GM19328 (cell line): ENCODE measurements at regions not wholly inside any gene's neighbourhood (a gene's known extent, or its start where the extent isn't known, plus 50 kb on each side); places are given as distances from the start of the nearest gene placed in this dataset.
"Not testable (repeated sequence)": the region's sequence is repeated elsewhere in the genome, so short reads cannot be mapped to it uniquely, and the experiment has no call there.

Experiments used
- ATAC-seq: cut with Tn5 transposase; IDR thresholded peaks from one replicate; pipeline ENCODE4 v1.9.1; 2021; ENCODE audit warnings: mild to moderate bottlenecking, moderate library complexity; ENCODE audit not compliant: unreplicated experiment

GRCh38 chr3:105103139-105103538 is 263.6 kb upstream of the ALCAM start:
- no peak for ATAC-seq

GRCh38 chr3:105108823-105109222 is 257.9 kb upstream of the ALCAM start:
- ATAC-seq = no peak

- ATAC-seq = no peak
These were observed 247.8 kb upstream of the ALCAM start for GRCh38 chr3:105118905-105119304.

- ATAC-seq = no peak
These were observed 246.8 kb upstream of the ALCAM start for GRCh38 chr3:105119801-105120340.

GRCh38 chr3:105130911-105131310 is 235.8 kb upstream of the ALCAM start:
- ATAC-seq = no peak

GRCh38 chr3:105137911-105138310 is 228.8 kb upstream of the ALCAM start:
- ATAC-seq = no peak

- ATAC-seq = no peak
These were observed 226.7 kb upstream of the ALCAM start for GRCh38 chr3:105139881-105140560.

- no peak for ATAC-seq
These were observed 225.8 kb upstream of the ALCAM start for GRCh38 chr3:105140899-105141367.

GRCh38 chr3:105144837-105145236 is 221.9 kb upstream of the ALCAM start:
- no peak for ATAC-seq

- no peak for ATAC-seq
These were observed 221.2 kb upstream of the ALCAM start for GRCh38 chr3:105145511-105145910.

- ATAC-seq = not testable (repeated sequence)
These were observed 217.5 kb upstream of the ALCAM start for GRCh38 chr3:105149197-105149596.

- ATAC-seq = no peak
These were observed 213.7 kb upstream of the ALCAM start for GRCh38 chr3:105152987-105153386.

GRCh38 chr3:105154692-105155091 is 212.0 kb upstream of the ALCAM start:
- no peak for ATAC-seq

GRCh38 chr3:105157067-105157765 is 209.5 kb upstream of the ALCAM start:
- no peak for ATAC-seq

GRCh38 chr3:105157766-105158085 is 209.0 kb upstream of the ALCAM start:
- ATAC-seq = no peak

GRCh38 chr3:105158286-105158685 is 208.4 kb upstream of the ALCAM start:
- ATAC-seq = no peak

GRCh38 chr3:105162448-105162847 is 204.3 kb upstream of the ALCAM start:
- ATAC-seq = no peak

GRCh38 chr3:105166893-105167292 is 199.8 kb upstream of the ALCAM start:
- no peak for ATAC-seq

- ATAC-seq = no peak
These were observed 196.3 kb upstream of the ALCAM start for GRCh38 chr3:105170423-105170822.

GRCh38 chr3:105174017-105174615 is 192.6 kb upstream of the ALCAM start:
- no peak for ATAC-seq

- ATAC-seq = no peak
These were observed 189.1 kb upstream of the ALCAM start for GRCh38 chr3:105177576-105177975.

GRCh38 chr3:105187344-105187743 is 179.4 kb upstream of the ALCAM start:
- no peak for ATAC-seq
